H1 (cell line): ENCODE measurements at regions not wholly inside any gene's neighbourhood (a gene's known extent, or its start where the extent isn't known, plus 50 kb on each side); places are given as distances from the start of the nearest gene placed in this dataset.

ENCODE experiments used
- CTCF ChIP-seq, 3 experiments: IDR thresholded peaks; 1 replicate in 2 of 3; 2 replicates in 1 of 3; pipeline versions ENCODE4 v1.5.1 to v1.6.1; 2011; ENCODE audit warnings: low read length in 3 of 3, mild to moderate bottlenecking in 3 of 3, inconsistent platforms in 2 of 3, low read depth in 1 of 3, moderate library complexity in 1 of 3; ENCODE audit not compliant: insufficient read depth in 1 of 3; ENCODE audit errors: control extremely low read depth in 1 of 3
- MAFK ChIP-seq: IDR thresholded peaks from 2 replicates; pipeline ENCODE4 v1.6.1; 2012; ENCODE audit warnings: low read depth, mild to moderate bottlenecking, improper control_type of control experiment, low read length
- MAX ChIP-seq: IDR thresholded peaks from 2 replicates; pipeline ENCODE4 v1.6.1; 2012; ENCODE audit warnings: inconsistent platforms
- POLR2AphosphoS5 ChIP-seq: IDR thresholded peaks from 2 replicates; pipeline ENCODE4 v1.6.1; 2011; ENCODE audit warnings: low read depth, low read length
- TAF1 ChIP-seq: IDR thresholded peaks from 2 replicates; pipeline ENCODE4 v1.6.1; 2011; ENCODE audit warnings: mild to moderate bottlenecking, low read depth, low read length
- YY1 ChIP-seq: IDR thresholded peaks from 2 replicates; pipeline ENCODE4 v1.6.1; 2011; ENCODE audit warnings: low read depth, mild to moderate bottlenecking, low read length

GRCh38 chr6:15132167-15132566 lies 113.7 kb upstream of the JARID2 start:
- TF ChIP-seq POLR2AphosphoS5 (no peak), MAFK (no peak), CTCF (IDR thresholded peaks at IDR 0.05; ENCODE audit: control extremely low read depth in 1 of 3, insufficient read depth in 1 of 3, low read depth in 1 of 3, low read length in 3 of 3) (no peak), MAX (no peak), TAF1 (no peak), YY1 (no peak)
